HEK293 (cell line): ENCODE measurements at regions not wholly inside any gene's neighbourhood (a gene's known extent, or its start where the extent isn't known, plus 50 kb on each side); places are given as distances from the start of the nearest gene placed in this dataset.

Experiments
- CTCF ChIA-PET: fragments of 350-600 bp; formaldehyde crosslinking; extraction: SDS; loops from one replicate; lab custom pipeline; 2021; ENCODE audit warnings: antibody characterized with exemption; lab: Yijun Ruan, JAX
- POLR2A ChIA-PET: fragments of 300-600 bp; formaldehyde crosslinking; extraction: SDS; loops from one replicate; lab custom pipeline; 2020; ENCODE audit warnings: antibody characterized with exemption, inconsistent platforms; lab: Yijun Ruan, JAX
- H3K27ac ChIP-seq: fragments of 200-500 bp; sonication (Bioruptor generic); 2 replicates; pipeline ENCODE4 v1.5.1; 2014; ENCODE audit warnings: low read depth, low read length, control low read depth, inconsistent platforms; ENCODE audit errors: extremely low read depth
- H3K36me3 ChIP-seq, 2 experiments: fragments of 200-500 bp in 1 of 2; sonication (Bioruptor generic) in 1 of 2; 1 replicate in 1 of 2; 2 replicates in 1 of 2; pipeline ENCODE4 v1.5.1; 2014 to 2017; ENCODE audit warnings: inconsistent platforms in 2 of 2, low read length in 2 of 2; ENCODE audit not compliant: control insufficient read depth in 2 of 2, insufficient read depth in 1 of 2
- H3K4me1 ChIP-seq: fragments of 200-500 bp; sonication (Bioruptor generic); 2 replicates; pipeline ENCODE4 v1.5.1; 2014; ENCODE audit warnings: mild to moderate bottlenecking, low read length, inconsistent platforms; ENCODE audit not compliant: control insufficient read depth, insufficient read depth
- H3K4me3 ChIP-seq: 2 replicates; pipeline ENCODE4 v1.5.1; 2011; ENCODE audit warnings: low read depth, mild to moderate bottlenecking, control low read depth, low read length, moderate library complexity
- H3K9me3 ChIP-seq: fragments of 200-500 bp; sonication (Bioruptor generic); 2 replicates; pipeline ENCODE4 v1.5.1; 2014; ENCODE audit warnings: low read depth, low read length, inconsistent platforms; ENCODE audit not compliant: control insufficient read depth, insufficient read depth
- BCL11B ChIP-seq: fragments of 450-650 bp; formaldehyde crosslinking; IDR thresholded peaks from 2 replicates; pipeline ENCODE4 v1.5.1; 2016; ENCODE audit warnings: low read depth, missing biosample characterization, missing genetic modification characterization
- GLI2 ChIP-seq: fragments of 450-650 bp; formaldehyde crosslinking; IDR thresholded peaks from 2 replicates; pipeline ENCODE4; 2017; ENCODE audit warnings: missing biosample characterization, missing genetic modification characterization, low read depth, borderline replicate concordance
- KLF10 ChIP-seq: fragments of 450-650 bp; IDR thresholded peaks from 2 replicates; pipeline ENCODE4 v1.5.1; 2018; ENCODE audit warnings: missing biosample characterization, mild to moderate bottlenecking, missing genetic modification characterization
- REPIN1 ChIP-seq: fragments of 450-650 bp; formaldehyde crosslinking; IDR thresholded peaks from 2 replicates; pipeline ENCODE4 v1.5.1; 2017; ENCODE audit warnings: missing biosample characterization, missing genetic modification characterization, low read depth
- SCRT1 ChIP-seq: fragments of 450-650 bp; formaldehyde crosslinking; IDR thresholded peaks from 2 replicates; pipeline ENCODE4 v1.5.1; 2016; ENCODE audit warnings: missing biosample characterization, missing genetic modification characterization, borderline replicate concordance
- SP3 ChIP-seq: fragments of 450-650 bp; formaldehyde crosslinking; IDR thresholded peaks from 2 replicates; pipeline ENCODE4 v1.5.1; 2016; ENCODE audit warnings: missing biosample characterization, missing genetic modification characterization
- TCF7L2 ChIP-seq: IDR thresholded peaks from 2 replicates; pipeline ENCODE4 v1.6.1; 2011; ENCODE audit warnings: low read depth, mild to moderate bottlenecking, inconsistent platforms, low read length, moderate library complexity, borderline replicate concordance
- ZBTB7A ChIP-seq: fragments of 450-650 bp; formaldehyde crosslinking; IDR thresholded peaks from 2 replicates; pipeline ENCODE4 v1.5.1; 2016; ENCODE audit warnings: low read depth, missing biosample characterization, missing genetic modification characterization
- ZFHX2 ChIP-seq: fragments of 450-650 bp; formaldehyde crosslinking; conservative IDR thresholded peaks from 2 replicates; pipeline ENCODE4 v1.5.1; 2016; ENCODE audit warnings: missing biosample characterization, missing genetic modification characterization
- ZNF157 ChIP-seq: fragments of 450-650 bp; formaldehyde crosslinking; IDR thresholded peaks from 2 replicates; pipeline ENCODE4 v1.5.1; 2016; ENCODE audit warnings: missing biosample characterization, missing genetic modification characterization
- ZNF341 ChIP-seq: fragments of 450-650 bp; formaldehyde crosslinking; IDR thresholded peaks from 2 replicates; pipeline ENCODE4; 2016; ENCODE audit warnings: low read depth, missing biosample characterization, missing genetic modification characterization
- ZNF433 ChIP-seq: fragments of 450-650 bp; formaldehyde crosslinking; IDR thresholded peaks from 2 replicates; pipeline ENCODE4 v1.5.1; 2016; ENCODE audit warnings: missing biosample characterization, missing genetic modification characterization, low read depth
- ZNF514 ChIP-seq: fragments of 450-650 bp; formaldehyde crosslinking; IDR thresholded peaks from 2 replicates; pipeline ENCODE4 v1.5.1; 2016; ENCODE audit warnings: missing biosample characterization, missing genetic modification characterization
- ZNF530 ChIP-seq: fragments of 450-650 bp; formaldehyde crosslinking; IDR thresholded peaks from 2 replicates; pipeline ENCODE4 v1.5.1; 2016; ENCODE audit warnings: low read depth, missing biosample characterization, missing genetic modification characterization
- ZNF610 ChIP-seq: fragments of 450-650 bp; formaldehyde crosslinking; IDR thresholded peaks from 2 replicates; pipeline ENCODE4 v1.5.1; 2016; ENCODE audit warnings: missing biosample characterization, missing genetic modification characterization, borderline replicate concordance
- ZNF623 ChIP-seq: fragments of 450-650 bp; formaldehyde crosslinking; IDR thresholded peaks from 2 replicates; pipeline ENCODE4 v1.5.1; 2016; ENCODE audit warnings: missing biosample characterization, missing genetic modification characterization
- ZNF660 ChIP-seq: fragments of 450-650 bp; IDR thresholded peaks from 2 replicates; pipeline ENCODE4 v1.5.1; 2018; ENCODE audit warnings: missing biosample characterization, mild to moderate bottlenecking, missing genetic modification characterization
- ZNF707 ChIP-seq: fragments of 450-650 bp; formaldehyde crosslinking; IDR thresholded peaks from 2 replicates; pipeline ENCODE4 v1.5.1; 2016; ENCODE audit warnings: missing biosample characterization, missing genetic modification characterization
- ZSCAN16 ChIP-seq: fragments of 450-650 bp; formaldehyde crosslinking; IDR thresholded peaks from 2 replicates; pipeline ENCODE4 v1.5.1; 2016; ENCODE audit warnings: missing biosample characterization, missing genetic modification characterization
- TF ChIP-seq, protein P1 (sequence below): fragments of 450-650 bp; formaldehyde crosslinking; IDR thresholded peaks from 2 replicates; pipeline ENCODE4 v1.5.1; 2016; ENCODE audit warnings: missing biosample characterization, missing genetic modification characterization
- TF ChIP-seq, protein P2 (sequence below): fragments of 450-650 bp; formaldehyde crosslinking; IDR thresholded peaks from 2 replicates; pipeline ENCODE4 v1.5.1; 2017; ENCODE audit warnings: missing biosample characterization, missing genetic modification characterization
- TF ChIP-seq, protein P3 (sequence below): fragments of 450-650 bp; formaldehyde crosslinking; IDR thresholded peaks from 2 replicates; pipeline ENCODE4 v1.5.1; 2016; ENCODE audit warnings: missing biosample characterization, missing genetic modification characterization, low read depth
- TF ChIP-seq, protein P4 (sequence below): fragments of 450-650 bp; formaldehyde crosslinking; IDR thresholded peaks from 2 replicates; pipeline ENCODE4 v1.5.1; 2017; ENCODE audit warnings: missing biosample characterization, missing genetic modification characterization

DNA sequence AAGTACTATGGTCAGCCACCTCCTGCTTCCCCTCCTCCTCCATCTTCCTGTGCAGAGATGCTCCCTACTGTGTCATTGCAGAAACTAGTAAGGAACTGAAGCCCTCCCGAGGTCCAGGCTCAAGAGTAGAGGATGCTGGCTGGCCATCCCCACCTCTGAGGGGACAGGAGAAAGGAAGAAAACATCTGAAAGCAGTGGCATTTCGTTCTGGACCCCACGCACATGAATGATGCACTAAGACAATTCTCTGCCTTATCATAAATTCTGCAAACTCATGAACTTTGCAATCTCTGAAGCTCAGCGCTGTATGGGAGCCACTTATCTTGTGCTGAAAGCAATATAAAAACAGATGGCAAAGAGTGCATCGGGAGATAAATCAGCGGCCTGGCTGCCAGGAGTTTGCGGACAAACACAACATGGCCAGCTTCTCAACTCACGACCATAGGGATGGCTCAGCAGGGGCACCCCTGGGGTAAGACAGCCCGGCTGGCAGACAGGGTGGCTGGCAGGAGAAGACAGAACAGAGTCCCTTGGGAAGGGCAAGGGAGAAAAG is 306.4 kb downstream of the NXPE2 start:
- Histone ChIP-seq H3K36me3 (no peaks in the 10 kb centered on the region), H3K4me3 (no peak overlapping the region), H3K9me3 (no peaks in the 10 kb centered on the region), H3K27ac (no peak overlapping the region), H3K4me1 (no peaks in the 10 kb centered on the region)
- CTCF ChIA-PET, result interaction anchor here (0.7 kb wide), 2 partner anchors 125 to 323 kb away, joined by 3 to 4 read pairs; no protein-coding TSS in a partner anchor
- TF ChIP-seq, protein P1, sequence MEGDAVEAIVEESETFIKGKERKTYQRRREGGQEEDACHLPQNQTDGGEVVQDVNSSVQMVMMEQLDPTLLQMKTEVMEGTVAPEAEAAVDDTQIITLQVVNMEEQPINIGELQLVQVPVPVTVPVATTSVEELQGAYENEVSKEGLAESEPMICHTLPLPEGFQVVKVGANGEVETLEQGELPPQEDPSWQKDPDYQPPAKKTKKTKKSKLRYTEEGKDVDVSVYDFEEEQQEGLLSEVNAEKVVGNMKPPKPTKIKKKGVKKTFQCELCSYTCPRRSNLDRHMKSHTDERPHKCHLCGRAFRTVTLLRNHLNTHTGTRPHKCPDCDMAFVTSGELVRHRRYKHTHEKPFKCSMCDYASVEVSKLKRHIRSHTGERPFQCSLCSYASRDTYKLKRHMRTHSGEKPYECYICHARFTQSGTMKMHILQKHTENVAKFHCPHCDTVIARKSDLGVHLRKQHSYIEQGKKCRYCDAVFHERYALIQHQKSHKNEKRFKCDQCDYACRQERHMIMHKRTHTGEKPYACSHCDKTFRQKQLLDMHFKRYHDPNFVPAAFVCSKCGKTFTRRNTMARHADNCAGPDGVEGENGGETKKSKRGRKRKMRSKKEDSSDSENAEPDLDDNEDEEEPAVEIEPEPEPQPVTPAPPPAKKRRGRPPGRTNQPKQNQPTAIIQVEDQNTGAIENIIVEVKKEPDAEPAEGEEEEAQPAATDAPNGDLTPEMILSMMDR, result no peak
- TF ChIP-seq ZFHX2 (tag by site-specific recombination) (no peak), SCRT1 (no peak), KLF10 (tag by site-specific recombination) (no peak), GLI2 (tag by site-specific recombination) (no peak), ZNF610 (tag by site-specific recombination) (no peak), ZNF514 (tag by site-specific recombination) (no peak), BCL11B (no peak), ZSCAN16 (tag by site-specific recombination) (no peak), ZNF433 (tag by site-specific recombination) (no peak), SP3 (tag by site-specific recombination) (no peak), REPIN1 (tag by site-specific recombination) (no peak), ZNF707 (no peak), TCF7L2 (no peak), ZNF530 (tag by site-specific recombination) (no peak), ZNF157 (tag by site-specific recombination) (no peak), ZNF660 (no peak)
- TF ChIP-seq, protein P2, sequence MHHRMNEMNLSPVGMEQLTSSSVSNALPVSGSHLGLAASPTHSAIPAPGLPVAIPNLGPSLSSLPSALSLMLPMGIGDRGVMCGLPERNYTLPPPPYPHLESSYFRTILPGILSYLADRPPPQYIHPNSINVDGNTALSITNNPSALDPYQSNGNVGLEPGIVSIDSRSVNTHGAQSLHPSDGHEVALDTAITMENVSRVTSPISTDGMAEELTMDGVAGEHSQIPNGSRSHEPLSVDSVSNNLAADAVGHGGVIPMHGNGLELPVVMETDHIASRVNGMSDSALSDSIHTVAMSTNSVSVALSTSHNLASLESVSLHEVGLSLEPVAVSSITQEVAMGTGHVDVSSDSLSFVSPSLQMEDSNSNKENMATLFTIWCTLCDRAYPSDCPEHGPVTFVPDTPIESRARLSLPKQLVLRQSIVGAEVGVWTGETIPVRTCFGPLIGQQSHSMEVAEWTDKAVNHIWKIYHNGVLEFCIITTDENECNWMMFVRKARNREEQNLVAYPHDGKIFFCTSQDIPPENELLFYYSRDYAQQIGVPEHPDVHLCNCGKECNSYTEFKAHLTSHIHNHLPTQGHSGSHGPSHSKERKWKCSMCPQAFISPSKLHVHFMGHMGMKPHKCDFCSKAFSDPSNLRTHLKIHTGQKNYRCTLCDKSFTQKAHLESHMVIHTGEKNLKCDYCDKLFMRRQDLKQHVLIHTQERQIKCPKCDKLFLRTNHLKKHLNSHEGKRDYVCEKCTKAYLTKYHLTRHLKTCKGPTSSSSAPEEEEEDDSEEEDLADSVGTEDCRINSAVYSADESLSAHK (tag by site-specific recombination), result no peak
- POLR2A ChIA-PET, result no interaction called here

DNA sequence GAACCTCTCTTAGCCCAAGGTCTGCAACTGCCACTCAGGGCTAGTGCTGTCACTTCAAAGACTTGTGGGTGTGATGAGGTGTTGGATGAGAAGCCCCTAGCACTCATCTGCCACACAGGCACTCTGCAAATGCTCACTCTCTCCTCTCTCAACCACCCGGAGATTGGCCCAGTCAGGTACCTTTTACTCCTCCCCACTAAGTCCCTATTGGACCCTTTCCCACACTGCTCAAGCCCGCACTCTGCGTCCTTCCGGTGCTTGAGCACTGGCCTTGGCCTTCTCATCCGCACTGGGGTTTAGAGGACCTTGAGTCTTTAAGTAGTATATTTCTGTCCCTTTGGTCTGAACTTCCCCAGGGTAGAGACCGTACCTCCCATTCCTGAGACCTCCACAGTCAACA is 308.0 kb downstream of the NXPE2 start:
- TF ChIP-seq ZNF623 (tag by site-specific recombination), result no peak
- TF ChIP-seq, protein P3, sequence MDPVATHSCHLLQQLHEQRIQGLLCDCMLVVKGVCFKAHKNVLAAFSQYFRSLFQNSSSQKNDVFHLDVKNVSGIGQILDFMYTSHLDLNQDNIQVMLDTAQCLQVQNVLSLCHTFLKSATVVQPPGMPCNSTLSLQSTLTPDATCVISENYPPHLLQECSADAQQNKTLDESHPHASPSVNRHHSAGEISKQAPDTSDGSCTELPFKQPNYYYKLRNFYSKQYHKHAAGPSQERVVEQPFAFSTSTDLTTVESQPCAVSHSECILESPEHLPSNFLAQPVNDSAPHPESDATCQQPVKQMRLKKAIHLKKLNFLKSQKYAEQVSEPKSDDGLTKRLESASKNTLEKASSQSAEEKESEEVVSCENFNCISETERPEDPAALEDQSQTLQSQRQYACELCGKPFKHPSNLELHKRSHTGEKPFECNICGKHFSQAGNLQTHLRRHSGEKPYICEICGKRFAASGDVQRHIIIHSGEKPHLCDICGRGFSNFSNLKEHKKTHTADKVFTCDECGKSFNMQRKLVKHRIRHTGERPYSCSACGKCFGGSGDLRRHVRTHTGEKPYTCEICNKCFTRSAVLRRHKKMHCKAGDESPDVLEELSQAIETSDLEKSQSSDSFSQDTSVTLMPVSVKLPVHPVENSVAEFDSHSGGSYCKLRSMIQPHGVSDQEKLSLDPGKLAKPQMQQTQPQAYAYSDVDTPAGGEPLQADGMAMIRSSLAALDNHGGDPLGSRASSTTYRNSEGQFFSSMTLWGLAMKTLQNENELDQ (tag by site-specific recombination), result no peak
- TF ChIP-seq, protein P4, sequence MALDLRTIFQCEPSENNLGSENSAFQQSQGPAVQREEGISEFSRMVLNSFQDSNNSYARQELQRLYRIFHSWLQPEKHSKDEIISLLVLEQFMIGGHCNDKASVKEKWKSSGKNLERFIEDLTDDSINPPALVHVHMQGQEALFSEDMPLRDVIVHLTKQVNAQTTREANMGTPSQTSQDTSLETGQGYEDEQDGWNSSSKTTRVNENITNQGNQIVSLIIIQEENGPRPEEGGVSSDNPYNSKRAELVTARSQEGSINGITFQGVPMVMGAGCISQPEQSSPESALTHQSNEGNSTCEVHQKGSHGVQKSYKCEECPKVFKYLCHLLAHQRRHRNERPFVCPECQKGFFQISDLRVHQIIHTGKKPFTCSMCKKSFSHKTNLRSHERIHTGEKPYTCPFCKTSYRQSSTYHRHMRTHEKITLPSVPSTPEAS (tag by site-specific recombination), result no peak
- TF ChIP-seq ZNF707, result no peak
- no peak for TF ChIP-seq ZBTB7A
- TF ChIP-seq ZNF341, result no peak
- no peak overlapping the region for H3K27ac ChIP-seq
- no peaks in the 10 kb centered on the region for H3K36me3 ChIP-seq
- no peaks in the 10 kb centered on the region for H3K9me3 ChIP-seq
- ChIA-PET CTCF (no interaction called here), POLR2A (no interaction called here)
- no peaks in the 10 kb centered on the region for H3K4me1 ChIP-seq
- no peak overlapping the region for H3K4me3 ChIP-seq
